ENCODE measurements at regions not wholly inside any gene's neighbourhood (a gene's known extent, or its start where the extent isn't known, plus 50 kb on each side); places are given as distances from the start of the nearest gene placed in this dataset.

- TF ChIP-seq CTCF (conservative IDR thresholded peaks at IDR 0.05) (no peak), ZFX (IDR thresholded peaks at IDR 0.05) (no peak)
Observed at GRCh38 chrX:13938051-13938828, 91.5 kb downstream of the GEMIN8 start.

Data from C4-2B (cell line).